ENCODE measurements at regions not wholly inside any gene's neighbourhood (a gene's known extent, or its start where the extent isn't known, plus 50 kb on each side); places are given as distances from the start of the nearest gene placed in this dataset.

GRCh38 chrX:5082705-5083104 is 1146.0 kb downstream of the NLGN4X start (continued):
- TF ChIP-seq REST (IDR thresholded peaks at IDR 0.05; ENCODE audit: unreplicated experiment): no peak

DNA sequence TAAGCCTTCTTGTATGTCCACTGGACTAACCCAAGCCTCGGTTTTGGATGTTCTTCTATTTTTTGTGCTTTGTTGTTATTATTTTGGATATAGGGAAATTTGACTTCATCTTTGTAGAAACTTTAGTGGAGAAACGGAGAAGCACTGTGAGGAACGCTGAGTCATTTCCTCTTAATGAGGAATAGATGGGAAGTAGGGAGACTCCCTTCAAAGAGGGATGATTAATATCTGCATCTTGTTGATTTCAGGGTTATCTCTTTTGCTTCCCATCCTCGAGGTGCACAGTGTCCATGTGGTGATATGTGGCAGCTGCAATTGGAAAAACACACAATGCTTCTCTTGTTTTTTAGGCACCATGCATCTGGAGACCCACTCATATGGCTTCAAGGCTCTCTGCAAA is 1147.9 kb downstream of the NLGN4X start:
- Histone ChIP-seq H3K9me2 (ENCODE audit: insufficient read depth) (no peaks in the 10 kb centered on the region), H3K36me3 (ENCODE audit: insufficient read depth) (no peaks in the 10 kb centered on the region), H3K4me3 (no peak overlapping the region), H2AFZ (no peak overlapping the region), H3K4me1 (ENCODE audit: insufficient read depth) (no peaks in the 10 kb centered on the region), H3K27me3 (ENCODE audit: insufficient read depth) (no peaks in the 10 kb centered on the region), H3F3A (replicated peaks; ENCODE audit: low read depth) (no peaks in the 10 kb centered on the region), H3K4me2 (no peak overlapping the region), H4K20me1 (replicated peaks; ENCODE audit: insufficient read depth) (no peaks in the 10 kb centered on the region), H3K79me2 (replicated peaks; ENCODE audit: insufficient read depth) (no peaks in the 10 kb centered on the region), H3K27ac (ENCODE audit: low read depth) (no peak overlapping the region)
- no peak for ATAC-seq
- no peak overlapping the region for H3K4me3 Mint-ChIP-seq
- no peak for DNase-seq (ENCODE audit: low spot score)
- H3K27ac Mint-ChIP-seq: no peak overlapping the region
- H3K4me1 Mint-ChIP-seq: no peaks in the 10 kb centered on the region; the same call in 2 of the 3 replicates
- H3K27me3 Mint-ChIP-seq (ENCODE audit: insufficient read depth, low read depth, poor library complexity): no peaks in the 10 kb centered on the region
- H3K9me3 Mint-ChIP-seq: peaks cover 28% of the 10 kb centered on the region; the same call in 2 of the 3 replicates
- H3K36me3 Mint-ChIP-seq (ENCODE audit: low read depth): peaks cover 10% of the 10 kb centered on the region; the same call in 2 of the 3 replicates
- TF ChIP-seq POLR2AphosphoS5 (IDR thresholded peaks at IDR 0.05; ENCODE audit: low read depth) (no peak), ETS1 (IDR thresholded peaks at IDR 0.05) (no peak), NANOG (IDR thresholded peaks at IDR 0.05; ENCODE audit: borderline replicate concordance) (no peak), STAT1 (IDR thresholded peaks at IDR 0.05; ENCODE audit: unreplicated experiment) (no peak), EZH2 (IDR thresholded peaks at IDR 0.05; ENCODE audit: low read depth, unreplicated experiment) (no peak), CREB1 (CRISPR knock-in tag; IDR thresholded peaks at IDR 0.05; ENCODE audit: low read depth) (no peak), ZNF114 (CRISPR knock-in tag; IDR thresholded peaks at IDR 0.05) (no peak), EZH2phosphoT487 (IDR thresholded peaks at IDR 0.05; ENCODE audit: unreplicated experiment) (no peak), ZNF331 (CRISPR knock-in tag; IDR thresholded peaks at IDR 0.05; ENCODE audit: low read depth) (no peak), JUNB (IDR thresholded peaks at IDR 0.05; ENCODE audit: unreplicated experiment) (no peak), REST (IDR thresholded peaks at IDR 0.05; ENCODE audit: unreplicated experiment) (no peak)
- TF ChIP-seq, protein P1, sequence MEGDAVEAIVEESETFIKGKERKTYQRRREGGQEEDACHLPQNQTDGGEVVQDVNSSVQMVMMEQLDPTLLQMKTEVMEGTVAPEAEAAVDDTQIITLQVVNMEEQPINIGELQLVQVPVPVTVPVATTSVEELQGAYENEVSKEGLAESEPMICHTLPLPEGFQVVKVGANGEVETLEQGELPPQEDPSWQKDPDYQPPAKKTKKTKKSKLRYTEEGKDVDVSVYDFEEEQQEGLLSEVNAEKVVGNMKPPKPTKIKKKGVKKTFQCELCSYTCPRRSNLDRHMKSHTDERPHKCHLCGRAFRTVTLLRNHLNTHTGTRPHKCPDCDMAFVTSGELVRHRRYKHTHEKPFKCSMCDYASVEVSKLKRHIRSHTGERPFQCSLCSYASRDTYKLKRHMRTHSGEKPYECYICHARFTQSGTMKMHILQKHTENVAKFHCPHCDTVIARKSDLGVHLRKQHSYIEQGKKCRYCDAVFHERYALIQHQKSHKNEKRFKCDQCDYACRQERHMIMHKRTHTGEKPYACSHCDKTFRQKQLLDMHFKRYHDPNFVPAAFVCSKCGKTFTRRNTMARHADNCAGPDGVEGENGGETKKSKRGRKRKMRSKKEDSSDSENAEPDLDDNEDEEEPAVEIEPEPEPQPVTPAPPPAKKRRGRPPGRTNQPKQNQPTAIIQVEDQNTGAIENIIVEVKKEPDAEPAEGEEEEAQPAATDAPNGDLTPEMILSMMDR (conservative IDR thresholded peaks at IDR 0.05; ENCODE audit: low read depth in 2 of 2): no peak
